CD4-positive, alpha-beta T cell (primary cell): ENCODE measurements at regions not wholly inside any gene's neighbourhood (a gene's known extent, or its start where the extent isn't known, plus 50 kb on each side); places are given as distances from the start of the nearest gene placed in this dataset.

Source experiments
- ATAC-seq: fragments of 200-7000 bp; cut with Tn5 transposase; one replicate; pipeline ENCODE4 v1.10.0; 2022; ENCODE audit warnings: mild to moderate bottlenecking; ENCODE audit not compliant: poor library complexity
- CTCF ChIA-PET: fragments of 350-600 bp; sonication (Branson Sonifier 250); formaldehyde crosslinking; loops from one replicate; lab custom pipeline; 2021; ENCODE audit warnings: antibody characterized with exemption, inconsistent platforms; lab: Charles Lee
- POLR2A ChIA-PET: fragments of 350-600 bp; sonication (Branson Sonifier 250); formaldehyde crosslinking; loops from one replicate; lab custom pipeline; 2021; ENCODE audit warnings: antibody characterized with exemption, inconsistent platforms; lab: Charles Lee
- DNase-seq, 14 experiments: peaks; one replicate each; pipeline ENCODE4 v3.0.0-alpha.2; 2013 to 2020; ENCODE audit warnings: mixed read lengths in 2 of 14
- H3K27ac ChIP-seq, 2 donors: one replicate each; pipeline versions ENCODE4 v1.5.1 to v1.7.0; 2013; ENCODE audit warnings: low read length in 2 of 2, low read depth in 1 of 2, mild to moderate bottlenecking in 1 of 2
- H3K27me3 ChIP-seq, 2 experiments: 1 replicate in 1 of 2; 2 replicates in 1 of 2; pipeline versions ENCODE4 v1.6.1 to v1.7.0; 2013; ENCODE audit warnings: low read length in 2 of 2, control low read depth in 1 of 2, mild to moderate bottlenecking in 1 of 2, moderate library complexity in 1 of 2; ENCODE audit not compliant: insufficient read depth in 2 of 2, control insufficient read depth in 1 of 2
- H3K36me3 ChIP-seq: one replicate; pipeline ENCODE4 v1.6.1; 2013; ENCODE audit warnings: low read length, control low read depth; ENCODE audit not compliant: insufficient read depth
- H3K4me1 ChIP-seq: one replicate; pipeline ENCODE4 v1.6.1; 2013; ENCODE audit warnings: low read length, control low read depth; ENCODE audit not compliant: insufficient read depth
- H3K4me3 ChIP-seq: one replicate; pipeline ENCODE4 v1.5.1; 2013; ENCODE audit warnings: mild to moderate bottlenecking, low read length, moderate library complexity
- H3K9me3 ChIP-seq, 2 experiments: 1 replicate in 1 of 2; 2 replicates in 1 of 2; pipeline versions ENCODE4 v1.6.1 to v1.7.0; 2013; ENCODE audit warnings: low read length in 2 of 2, mild to moderate bottlenecking in 2 of 2, control low read depth in 1 of 2, moderate library complexity in 1 of 2; ENCODE audit not compliant: control insufficient read depth in 1 of 2, insufficient read depth in 1 of 2
- H3K27ac Mint-ChIP-seq: one replicate; pipeline ENCODE4 v1.8.0; 2020; ENCODE audit warnings: mixed read lengths
- H3K27me3 Mint-ChIP-seq: one replicate; pipeline ENCODE4 v1.8.0; 2021; ENCODE audit warnings: mixed read lengths
- H3K36me3 Mint-ChIP-seq: one replicate; pipeline ENCODE4 v1.8.0; 2021; ENCODE audit warnings: low read depth, mixed read lengths
- H3K4me1 Mint-ChIP-seq: one replicate; pipeline ENCODE4 v1.8.0; 2021; ENCODE audit warnings: low read depth, mixed read lengths
- H3K4me3 Mint-ChIP-seq: one replicate; pipeline ENCODE4 v1.8.0; 2020; ENCODE audit warnings: mild to moderate bottlenecking, mixed read lengths
- H3K9me3 Mint-ChIP-seq: one replicate; pipeline ENCODE4 v1.8.0; 2020; ENCODE audit warnings: mixed read lengths
- CTCF ChIP-seq: fragments of 200-600 bp; IDR thresholded peaks from one replicate; pipeline ENCODE4 v1.8.0; 2022; ENCODE audit warnings: antibody characterized with exemption, mild to moderate bottlenecking
- intact Hi-C, 2 experiments: fragments of 100-400 bp; cut with DNase I in 1 of 2; cut with micrococcal nuclease in 1 of 2; formaldehyde crosslinking; loops; one replicate each; pipeline versions ENCODE4 v1.15.1 to v1.9.0; 2023 to 2025; cut with DNase I, micrococcal nuclease

- no peaks in the 10 kb centered on the region for H3K9me3 Mint-ChIP-seq
- no peak for ATAC-seq
- H3K4me1 Mint-ChIP-seq: no peaks in the 10 kb centered on the region
- Histone ChIP-seq H3K27ac (no peak overlapping the region), H3K27me3 (no peaks in the 10 kb centered on the region), H3K4me3 (no peak overlapping the region), H3K9me3 (no peaks in the 10 kb centered on the region), H3K36me3 (no peaks in the 10 kb centered on the region), H3K4me1 (no peaks in the 10 kb centered on the region)
- no peak for TF ChIP-seq CTCF
- DNase-seq: no peak
- peaks cover 3% of the 10 kb centered on the region for H3K27me3 Mint-ChIP-seq
- ChIA-PET CTCF (no interaction called here), POLR2A (no interaction called here)
- H3K27ac Mint-ChIP-seq: no peak overlapping the region
- intact Hi-C loops: no loop called here
- H3K36me3 Mint-ChIP-seq: no peaks in the 10 kb centered on the region
- no peak overlapping the region for H3K4me3 Mint-ChIP-seq
Observed at GRCh38 chr6:112482373-112482772, 135.2 kb downstream of the RFPL4B start.

- H3K27ac Mint-ChIP-seq: no peak overlapping the region
- H3K4me1 ChIP-seq: no peaks in the 10 kb centered on the region
- POLR2A ChIA-PET: no interaction called here
Observed at GRCh38 chr6:112485120-112485826, 138.1 kb downstream of the RFPL4B start.

GRCh38 chr6:112485827-112486212, 138.7 kb downstream of the RFPL4B start:
- H3K27ac Mint-ChIP-seq: no peak overlapping the region
- ATAC-seq: no peak
- POLR2A ChIA-PET: no interaction called here

More at GRCh38 chr6:112485120-112485826, 138.1 kb downstream of the RFPL4B start:
- H3K36me3 ChIP-seq: no peaks in the 10 kb centered on the region
- intact Hi-C loops: no loop called here
- Mint-ChIP-seq H3K27me3 (peaks cover 7% of the 10 kb centered on the region), H3K9me3 (peaks cover 4% of the 10 kb centered on the region), H3K4me1 (no peaks in the 10 kb centered on the region), H3K4me3 (no peak overlapping the region), H3K36me3 (no peaks in the 10 kb centered on the region)
- DNase-seq (no peak), ATAC-seq (no peak)
- TF ChIP-seq CTCF: no peak
- no peak overlapping the region for H3K4me3 ChIP-seq
- CTCF ChIA-PET: no interaction called here
- no peaks in the 10 kb centered on the region for H3K9me3 ChIP-seq
- H3K27me3 ChIP-seq: no peaks in the 10 kb centered on the region
- H3K27ac ChIP-seq: no peak overlapping the region

More at GRCh38 chr6:112485827-112486212, 138.7 kb downstream of the RFPL4B start:
- no peaks in the 10 kb centered on the region for H3K4me1 ChIP-seq
- no peaks in the 10 kb centered on the region for H3K36me3 Mint-ChIP-seq
- H3K27me3 Mint-ChIP-seq: peaks cover 10% of the 10 kb centered on the region
- H3K4me3 Mint-ChIP-seq: no peak overlapping the region
- no peaks in the 10 kb centered on the region for H3K4me1 Mint-ChIP-seq
- H3K27ac ChIP-seq: no peak overlapping the region
- H3K27me3 ChIP-seq: no peaks in the 10 kb centered on the region
- DNase-seq: no peak
- H3K4me3 ChIP-seq: no peak overlapping the region
- no peaks in the 10 kb centered on the region for H3K9me3 ChIP-seq
- no peaks in the 10 kb centered on the region for H3K36me3 ChIP-seq
- intact Hi-C loops: no loop called here
- no peak for TF ChIP-seq CTCF
- peaks cover 4% of the 10 kb centered on the region for H3K9me3 Mint-ChIP-seq
- CTCF ChIA-PET: interaction anchor here (0.9 kb wide), 1 partner anchor 9 kb away, joined by 3 read pairs; no protein-coding TSS in a partner anchor
